ENCODE measurements at regions not wholly inside any gene's neighbourhood (a gene's known extent, or its start where the extent isn't known, plus 50 kb on each side); places are given as distances from the start of the nearest gene placed in this dataset.

DNA sequence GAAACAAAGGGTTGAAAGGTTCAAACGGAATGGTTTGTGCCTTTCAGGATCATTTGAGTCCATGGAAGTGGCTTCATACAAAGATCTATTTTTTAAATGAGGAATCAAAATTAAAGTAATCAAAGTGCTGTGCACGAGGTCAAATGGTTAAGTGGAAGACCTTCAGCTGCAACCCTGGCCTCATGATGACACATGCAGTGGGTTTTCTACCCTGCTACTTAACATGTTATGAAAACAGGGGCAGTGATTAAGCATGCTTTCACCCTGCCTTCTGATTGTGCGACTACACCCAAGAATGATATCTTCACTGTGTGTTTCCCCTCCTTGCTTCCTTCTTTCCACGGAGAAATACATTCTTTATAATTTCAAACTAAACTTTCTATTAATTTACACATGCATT is 604.2 kb downstream of the LRRIQ3 start:
- TF ChIP-seq POLR2A (IDR thresholded peaks at IDR 0.05; ENCODE audit: low read depth, low read length) (no peak), POLR2AphosphoS5 (IDR thresholded peaks at IDR 0.05; ENCODE audit: low read depth, low read length) (no peak), PAX5 (IDR thresholded peaks at IDR 0.05; ENCODE audit: insufficient read depth, low read length, severe bottlenecking) (no peak), SPI1 (IDR thresholded peaks at IDR 0.05; ENCODE audit: low read depth, low read length) (no peak)
